Stimulated activated CD4-positive, alpha-beta T cell treated with anti-CD3 and anti-CD28 coated beads, Interleukin-1b, Interleukin-23, amount 100 ng/mL, for 48 hours (primary cell): ENCODE measurements at regions not wholly inside any gene's neighbourhood (a gene's known extent, or its start where the extent isn't known, plus 50 kb on each side); places are given as distances from the start of the nearest gene placed in this dataset.
A peak's percentile ranks its signal among the peaks of the same experiment; 100 is the strongest.

Source experiments
- DNase-seq: peaks from one replicate; pipeline ENCODE4 v3.0.0-alpha.2; 2020

DNA sequence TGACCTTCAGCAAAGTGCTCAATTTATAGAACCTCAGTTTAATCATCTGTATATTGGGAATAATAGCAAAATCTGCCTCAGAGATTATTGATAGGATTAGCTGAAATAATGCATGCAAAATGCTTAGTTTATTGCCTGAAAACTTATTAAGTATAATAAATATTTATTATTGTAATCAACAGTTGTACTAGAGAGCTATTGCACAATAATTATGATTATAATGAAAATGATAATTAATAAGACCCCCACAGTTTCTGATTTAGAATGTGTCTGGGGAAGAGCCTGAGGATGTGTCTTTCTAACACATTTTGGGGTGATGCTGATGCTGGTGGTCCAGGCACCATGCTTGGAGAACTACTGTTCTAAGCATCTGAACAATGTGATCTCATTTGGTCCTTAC, 419.6 kb downstream of the NPIPA7 start:
- no peak for DNase-seq

DNA sequence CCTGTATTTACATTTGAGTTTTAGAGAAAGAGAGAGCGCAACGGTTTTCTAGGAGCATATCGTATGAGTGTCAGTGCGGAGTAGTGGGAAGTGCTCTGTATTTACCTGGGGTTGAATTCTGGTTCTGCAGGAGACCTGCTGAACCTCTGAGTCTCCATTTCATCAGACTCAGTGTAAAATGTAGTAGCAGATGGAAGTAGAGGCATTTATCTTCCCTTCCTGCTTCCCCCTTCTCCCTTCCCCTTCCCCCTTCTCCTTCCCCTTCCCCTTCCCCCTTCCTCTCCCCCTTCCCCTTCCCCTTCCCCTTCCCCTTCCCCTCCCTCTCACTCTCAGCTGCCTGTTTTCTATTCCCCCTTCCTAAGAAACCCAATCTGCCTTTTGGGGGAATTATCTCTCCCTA, 426.9 kb downstream of the NPIPA7 start:
- no peak for DNase-seq

DNA sequence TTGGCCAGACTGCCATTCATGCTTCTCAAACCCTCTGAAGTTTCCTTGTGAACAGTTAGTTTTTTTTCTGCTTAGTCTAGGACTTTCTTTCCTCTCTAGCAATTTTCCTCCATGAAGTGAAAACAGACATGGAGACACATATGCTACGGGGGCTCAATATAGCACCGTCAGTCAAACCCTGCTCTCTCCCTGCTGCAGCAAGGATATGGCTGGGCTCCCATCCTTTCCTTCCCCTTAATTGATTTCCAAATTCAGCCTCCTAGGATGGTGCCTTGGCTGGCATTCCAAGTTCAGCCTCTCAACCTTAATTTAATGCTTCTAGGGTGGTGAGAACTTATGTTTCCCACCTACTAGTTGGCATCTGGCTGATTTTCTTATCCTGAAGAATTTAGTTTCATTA, 436.7 kb downstream of the NPIPA7 start:
- DNase-seq = no peak

DNA sequence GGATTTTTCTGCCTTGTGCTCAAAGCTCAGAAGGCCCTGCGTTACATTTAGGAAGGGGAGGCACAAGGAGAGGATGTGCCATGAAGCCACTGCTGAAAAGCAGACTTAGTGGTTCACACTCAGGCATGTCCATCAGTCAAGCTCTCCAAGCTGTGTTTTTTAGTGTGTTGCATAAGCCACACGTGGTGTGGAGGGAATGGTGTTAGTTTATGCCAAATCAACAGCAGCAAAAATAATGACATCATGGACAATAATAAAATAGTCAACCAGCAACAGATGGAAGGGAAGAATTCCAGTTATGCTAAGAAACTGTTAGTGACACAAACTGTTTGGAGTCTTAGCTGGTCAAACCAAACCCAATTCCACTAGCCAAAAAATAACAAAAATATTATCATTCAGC, 438.3 kb downstream of the NPIPA7 start:
- DNase-seq = no peak

DNA sequence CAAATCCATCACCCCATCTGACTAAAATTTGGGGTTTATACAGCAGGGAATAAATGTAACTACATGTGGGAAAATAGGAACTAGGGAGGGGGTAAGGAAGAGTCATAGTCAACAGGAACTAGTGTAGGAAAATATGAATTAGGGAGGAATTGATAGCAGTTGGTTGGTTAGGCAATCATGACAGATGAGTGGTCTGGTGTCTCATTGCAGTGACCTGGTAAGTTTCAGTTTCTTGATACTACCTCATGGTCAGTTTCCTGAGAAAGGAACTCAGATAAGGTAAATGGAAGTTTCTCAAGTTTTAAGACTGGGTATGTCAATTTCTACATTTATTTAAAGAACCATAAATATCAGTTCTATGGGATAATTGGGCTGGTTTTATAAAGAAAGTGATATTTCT, 442.3 kb downstream of the NPIPA7 start:
- DNase-seq = no peak

DNA sequence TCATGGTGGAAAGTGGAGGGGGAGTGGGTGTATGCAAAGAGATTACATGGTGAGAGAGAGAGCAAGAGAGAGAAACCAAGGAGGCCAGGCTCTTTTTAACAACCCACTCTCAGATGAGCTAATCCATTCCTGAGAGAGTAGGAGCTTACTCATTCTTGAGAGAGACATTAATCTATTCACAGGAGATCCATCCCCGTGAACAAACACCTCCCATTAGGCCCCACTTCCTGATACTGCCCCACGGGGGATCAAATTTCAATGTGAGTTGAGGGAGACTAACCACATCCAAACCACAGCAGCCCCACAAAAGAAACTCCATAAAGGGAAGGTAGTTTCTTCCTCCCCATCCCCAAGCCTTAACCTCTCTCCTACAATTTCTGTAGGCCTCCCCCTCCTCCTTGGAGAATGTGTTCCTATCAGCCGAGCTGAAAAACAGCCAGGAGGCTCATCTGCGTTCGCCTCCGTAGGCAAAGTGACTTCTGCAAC, 450.0 kb downstream of the NPIPA7 start:
- DNase-seq = no peak

DNA sequence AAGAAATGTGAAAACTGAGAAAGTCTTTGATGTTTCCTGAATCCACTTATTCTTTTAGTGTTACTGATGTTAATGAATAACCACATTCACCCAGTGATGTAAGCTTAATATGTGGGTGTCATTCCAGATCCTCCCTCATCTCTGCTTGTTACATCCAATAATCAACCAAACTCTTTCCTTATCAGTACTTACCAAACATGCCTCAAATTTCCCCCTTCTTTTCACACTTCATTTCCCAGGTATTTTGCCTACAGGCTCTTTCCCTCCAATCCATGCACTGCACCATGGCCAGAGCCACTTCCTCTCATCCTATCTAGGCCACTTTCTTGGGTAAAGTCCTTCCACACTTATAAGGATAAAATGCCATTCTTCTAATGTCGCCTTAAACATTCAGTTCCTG, 451.5 kb downstream of the NPIPA7 start:
- no peak for DNase-seq

DNA sequence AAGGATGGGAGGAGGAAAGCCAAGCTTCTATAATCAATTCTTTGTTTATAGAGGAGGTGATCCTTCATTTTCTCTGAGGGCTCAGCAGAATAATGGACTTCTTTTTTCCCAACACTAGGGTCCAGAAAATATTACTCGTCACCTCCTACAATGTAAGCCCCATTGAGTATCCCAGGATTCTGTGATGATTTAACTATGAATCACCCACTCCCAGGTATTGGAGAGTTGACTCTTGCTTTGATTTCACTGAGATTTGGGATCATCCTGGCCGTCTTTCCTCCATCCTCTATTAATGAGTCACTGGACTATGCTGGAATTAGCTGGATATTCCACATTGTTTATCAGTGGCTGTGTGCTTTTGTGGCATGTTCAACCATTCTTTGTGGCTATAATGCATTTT, 452.0 kb downstream of the NPIPA7 start:
- DNase-seq = no peak

DNA sequence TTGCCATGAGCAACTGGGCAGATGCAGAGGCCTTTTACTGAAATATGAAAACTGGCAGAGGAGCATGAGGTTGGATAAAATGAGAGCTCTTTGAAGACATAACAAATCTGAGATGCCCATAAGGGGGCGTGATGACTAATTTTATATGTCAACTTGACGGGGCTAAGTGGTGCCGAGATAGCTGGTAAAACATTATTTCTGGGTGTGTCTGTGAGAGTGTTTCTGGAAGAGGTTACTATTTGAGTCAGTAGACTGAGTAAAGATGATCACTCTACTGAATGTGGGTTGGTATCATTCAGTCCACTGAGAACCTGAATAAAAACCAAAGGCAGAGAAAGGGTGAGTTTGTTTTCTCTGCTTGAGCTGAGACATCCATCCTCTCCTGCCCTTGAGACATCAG, 454.2 kb downstream of the NPIPA7 start:
- no peak for DNase-seq

DNA sequence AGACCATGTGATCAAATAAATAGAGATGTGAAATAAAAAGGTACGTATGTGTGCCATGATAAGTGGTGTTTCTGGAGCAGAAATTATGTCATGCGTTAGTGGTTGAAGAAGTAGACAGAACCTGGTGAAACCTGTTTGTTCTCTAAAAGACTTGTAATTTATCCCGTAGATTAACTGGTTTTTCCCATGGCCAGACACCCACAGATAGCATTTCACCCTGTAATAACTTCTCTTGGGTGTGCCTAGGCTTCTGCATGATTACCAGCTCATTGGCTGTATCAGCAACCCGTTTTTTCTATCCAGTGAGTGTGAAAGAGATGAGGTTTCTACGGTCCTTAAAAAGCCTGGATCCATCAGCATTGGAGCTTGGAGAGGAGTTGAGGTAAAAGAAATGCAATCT, 471.3 kb downstream of the NPIPA7 start:
- DNase-seq = no peak

DNA sequence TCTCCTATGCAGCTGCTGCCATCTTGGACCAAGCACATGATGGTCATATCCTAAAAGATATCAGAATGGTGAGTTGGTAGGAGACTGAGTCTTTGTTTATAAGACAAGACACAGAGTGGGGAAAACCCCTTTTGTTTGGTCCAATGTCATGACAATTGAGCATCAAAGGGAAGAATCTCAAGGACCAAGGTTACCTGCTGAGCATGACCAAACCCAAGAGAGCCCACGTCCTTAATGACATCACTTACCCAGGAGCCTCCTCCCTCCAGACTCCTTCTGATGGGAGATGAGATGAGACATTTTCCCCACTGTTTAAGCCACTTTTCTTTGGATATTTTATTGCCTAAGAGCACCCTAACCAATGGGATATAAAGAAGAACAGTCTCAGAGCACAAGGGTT, 478.1 kb downstream of the NPIPA7 start:
- no peak for DNase-seq

DNA sequence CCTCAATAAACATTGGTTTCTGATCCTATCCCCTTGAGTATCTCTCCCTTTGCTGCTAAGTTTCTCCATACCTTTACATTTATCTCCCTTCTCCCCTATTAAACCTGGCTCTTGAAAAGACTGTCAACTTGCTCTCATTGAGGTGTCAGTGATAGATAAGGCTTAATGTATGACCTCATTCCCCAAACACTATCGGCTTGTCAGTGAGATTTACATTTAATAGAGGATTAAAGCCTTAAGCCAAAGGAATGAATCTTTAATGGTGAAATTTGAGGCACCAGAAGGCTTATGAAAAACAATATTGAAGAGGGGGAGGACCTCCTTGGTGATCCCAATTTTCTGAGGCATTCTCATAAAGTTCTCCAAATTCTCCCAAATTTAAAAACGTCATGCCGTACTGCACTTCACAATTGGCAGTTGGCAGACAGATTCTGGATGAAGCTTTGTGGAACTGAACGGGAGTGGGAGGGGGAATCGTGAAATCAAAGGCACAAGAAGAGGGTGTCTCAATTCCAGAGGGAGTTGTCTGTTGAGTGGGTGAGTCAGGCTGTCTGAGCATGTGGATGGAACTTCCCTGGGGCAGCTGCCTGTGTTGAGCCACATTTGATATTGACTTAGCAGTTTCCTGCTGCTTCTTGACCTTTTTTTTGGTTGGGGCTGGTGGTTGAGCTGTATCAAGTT, 478.8 kb downstream of the NPIPA7 start:
- DNase-seq = no peak

DNA sequence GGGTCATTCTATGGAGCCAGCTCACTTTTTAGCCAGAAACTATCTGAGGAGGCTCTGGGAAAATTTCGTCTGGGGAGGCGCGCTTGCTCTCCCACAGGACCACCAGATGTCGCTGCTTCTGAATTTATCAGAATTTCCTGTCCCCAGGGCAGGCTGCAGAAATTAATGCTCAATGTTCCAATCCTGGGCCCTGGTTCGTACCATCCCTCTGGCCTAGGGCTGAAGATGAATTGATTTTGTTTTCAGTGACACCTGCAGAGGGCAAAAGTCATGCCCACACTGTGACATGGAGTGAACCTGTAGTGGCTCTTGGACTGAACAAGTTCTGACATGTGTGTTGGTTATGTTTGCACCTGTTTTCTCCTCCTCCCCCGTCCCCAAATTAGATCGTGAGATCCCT, 482.6 kb downstream of the NPIPA7 start:
- peak; percentile 28 for DNase-seq

DNA sequence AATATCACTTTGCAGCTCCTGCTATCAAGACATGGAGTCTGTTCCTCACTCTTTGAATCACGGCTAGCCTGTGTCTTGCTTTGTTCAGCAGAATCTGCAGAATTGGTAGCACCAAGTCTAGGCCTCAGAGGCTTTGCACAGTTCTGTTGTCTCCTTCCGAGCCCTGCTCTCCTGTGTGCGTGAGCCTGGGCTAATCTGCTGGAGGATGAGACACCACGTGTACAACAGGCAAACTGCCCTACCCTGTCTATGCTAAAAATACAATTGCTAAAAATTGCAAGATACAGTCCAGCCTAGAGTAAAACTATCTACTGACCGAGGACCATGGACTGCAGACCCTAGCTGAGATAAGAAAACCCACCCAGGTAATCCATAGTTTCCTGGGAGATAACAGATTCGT, 484.7 kb downstream of the NPIPA7 start:
- no peak for DNase-seq

DNA sequence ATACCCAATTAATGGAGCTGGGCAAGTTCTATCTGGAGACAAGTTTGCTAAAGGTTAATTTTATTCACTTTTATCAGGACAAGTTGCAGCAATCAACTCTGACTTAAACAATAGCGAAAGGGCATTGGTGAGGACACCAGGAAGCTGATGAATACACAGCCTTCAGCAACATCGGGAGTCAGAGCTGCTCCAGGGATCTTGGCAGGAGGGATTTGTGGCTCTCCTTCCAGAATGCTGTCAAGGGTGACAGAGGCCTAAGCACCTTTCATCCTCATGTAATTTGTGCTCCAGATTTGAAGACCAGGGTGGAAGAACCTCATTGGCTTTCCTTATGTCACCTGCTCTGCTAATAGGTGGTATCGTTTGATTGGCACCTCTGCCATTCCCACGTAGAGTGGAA, 485.6 kb downstream of the NPIPA7 start:
- no peak for DNase-seq

DNA sequence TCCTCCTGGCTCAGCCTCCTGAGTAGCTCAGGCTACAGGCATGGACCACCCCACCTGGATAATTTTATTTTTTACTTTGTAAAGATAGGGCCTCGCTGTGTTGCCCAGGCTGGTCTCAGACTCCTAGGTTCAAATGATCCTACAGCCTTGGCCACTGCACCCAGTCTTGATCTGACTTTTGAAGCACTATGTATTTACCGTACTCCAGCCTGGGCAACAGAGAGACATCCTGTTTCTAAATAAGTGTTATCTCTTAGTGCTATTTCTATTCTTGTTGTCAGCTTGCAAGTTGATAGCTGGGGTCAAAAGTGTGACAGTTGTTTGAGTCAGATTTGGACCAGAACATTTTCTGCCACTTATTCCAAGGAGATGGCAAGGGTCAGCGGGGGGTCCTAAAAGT, 486.4 kb downstream of the NPIPA7 start:
- no peak for DNase-seq

DNA sequence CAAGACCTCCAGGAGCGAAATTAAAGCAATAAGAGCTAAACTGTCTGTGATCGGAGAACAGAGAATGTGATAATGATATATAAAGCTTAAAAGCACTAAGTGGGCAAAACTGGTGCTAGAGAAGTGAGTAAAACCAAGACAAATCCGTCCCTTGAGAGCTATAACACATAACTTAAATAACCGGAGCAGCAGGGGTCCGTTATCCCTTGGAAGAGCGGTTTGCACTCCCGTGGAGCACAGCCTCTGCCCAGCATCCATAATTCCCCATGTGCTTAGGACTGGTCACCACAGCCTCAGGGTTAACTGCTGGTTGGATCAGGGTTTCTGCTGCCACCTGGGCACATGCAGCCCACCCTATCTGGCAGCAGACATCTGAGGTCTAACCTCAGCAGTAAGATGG, 489.0 kb downstream of the NPIPA7 start:
- no peak for DNase-seq

DNA sequence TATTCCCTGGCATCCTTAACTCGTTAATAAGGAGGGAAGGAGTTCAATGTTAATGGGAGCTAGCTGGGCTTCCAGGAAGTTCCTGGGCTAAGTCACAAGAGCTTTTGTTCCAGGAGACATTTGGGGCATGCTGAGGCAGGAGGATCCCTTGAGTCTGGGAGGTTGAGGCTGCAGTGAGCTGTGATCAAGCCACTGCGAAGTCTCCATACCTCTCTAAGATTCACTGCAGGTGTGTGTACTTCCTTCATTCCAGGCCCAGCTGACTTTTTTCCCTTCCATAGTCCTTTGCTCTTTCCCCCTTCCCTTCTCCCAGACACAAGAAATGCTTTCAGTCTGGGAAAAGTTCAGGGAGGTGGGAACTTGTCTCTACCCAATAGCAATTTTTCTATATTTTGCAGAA, 489.8 kb downstream of the NPIPA7 start:
- no peak for DNase-seq

DNA sequence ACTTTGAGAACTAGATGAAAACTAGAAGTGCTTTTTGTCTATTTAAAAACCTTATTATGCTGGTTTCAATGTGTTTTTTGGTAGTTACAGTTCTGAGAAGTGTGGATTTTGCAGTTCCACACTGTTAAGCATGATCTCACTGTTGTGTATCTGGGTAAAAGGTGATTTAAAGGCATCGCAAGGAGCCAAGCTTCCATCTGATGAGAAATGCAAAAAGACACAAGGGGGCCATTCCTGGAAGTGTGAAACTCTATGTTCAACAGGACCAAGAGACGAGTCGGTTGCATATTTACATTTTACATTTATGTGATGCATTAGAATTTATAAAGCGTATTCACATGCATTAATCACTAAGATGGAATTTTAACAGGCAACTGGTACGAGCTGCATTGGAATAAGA, 490.8 kb downstream of the NPIPA7 start:
- no peak for DNase-seq

DNA sequence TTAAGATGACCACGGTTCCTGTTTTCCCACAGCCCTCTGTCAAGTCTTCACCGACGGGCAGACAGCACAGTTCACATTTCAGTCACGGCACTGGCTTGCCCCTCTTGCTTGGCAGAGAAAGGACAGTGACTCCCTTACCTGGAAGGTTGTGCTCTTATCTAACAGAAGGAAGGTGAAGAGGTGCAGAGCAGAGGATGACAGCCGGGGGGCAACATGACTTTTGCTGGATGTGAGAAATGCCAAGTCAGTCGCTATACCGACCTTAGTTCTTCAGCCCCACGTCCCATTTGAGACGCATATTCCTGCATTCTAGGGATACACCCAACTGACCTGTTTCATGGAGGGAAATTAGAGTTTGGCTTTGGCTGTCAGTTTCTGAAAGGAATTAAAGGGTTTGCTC, 492.3 kb downstream of the NPIPA7 start:
- DNase-seq = no peak

DNA sequence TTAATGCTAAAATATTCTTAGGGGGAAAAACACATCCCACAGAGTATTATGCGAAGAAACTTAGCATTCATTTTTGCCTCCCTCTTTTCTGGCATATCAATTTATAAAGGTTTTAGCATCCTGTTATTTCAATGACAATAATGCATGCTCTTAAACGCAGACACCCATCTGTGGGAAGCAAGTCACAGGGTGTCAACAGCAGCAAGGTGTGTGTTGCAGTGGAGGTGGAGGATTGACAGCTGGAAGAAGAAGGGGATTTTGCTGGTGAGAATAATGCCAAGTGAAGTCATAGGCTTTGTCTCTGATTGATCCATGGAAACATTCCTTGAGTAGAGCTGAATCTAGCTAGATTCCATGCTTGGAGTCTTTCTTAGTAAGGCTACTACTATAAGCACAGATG, 498.1 kb downstream of the NPIPA7 start:
- DNase-seq = no peak

DNA sequence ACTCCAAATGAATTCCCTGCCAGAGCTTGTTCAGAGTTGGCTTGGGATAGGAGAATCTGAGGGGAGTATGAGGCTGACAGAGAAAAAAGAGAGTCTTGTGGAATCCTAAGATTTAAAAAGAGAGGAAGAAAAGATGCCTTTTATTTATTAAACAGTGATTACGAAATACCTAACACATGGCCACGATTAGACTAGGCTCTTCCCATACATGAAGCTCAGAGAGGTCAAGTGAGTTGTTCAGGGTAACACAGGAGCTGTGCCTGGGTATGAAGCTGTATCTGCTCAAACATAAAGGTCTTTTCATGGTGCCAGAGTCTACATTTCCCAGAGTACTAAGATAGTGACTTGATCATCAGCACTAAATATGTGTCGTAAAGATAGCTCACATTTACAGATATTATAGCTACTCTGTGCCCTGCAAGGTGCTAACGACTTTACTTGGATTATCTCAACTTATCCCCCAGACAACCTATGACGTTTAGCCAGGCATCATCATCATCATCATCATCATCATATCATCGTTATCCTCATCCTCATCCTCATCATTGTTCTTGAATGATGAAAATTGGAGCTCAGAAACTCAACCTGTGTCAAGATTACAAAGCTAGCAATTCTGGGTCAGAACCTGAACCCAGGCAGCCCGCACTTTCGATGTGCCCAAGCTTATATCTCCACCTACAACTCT, 500.8 kb downstream of the NPIPA7 start:
- DNase-seq = no peak

DNA sequence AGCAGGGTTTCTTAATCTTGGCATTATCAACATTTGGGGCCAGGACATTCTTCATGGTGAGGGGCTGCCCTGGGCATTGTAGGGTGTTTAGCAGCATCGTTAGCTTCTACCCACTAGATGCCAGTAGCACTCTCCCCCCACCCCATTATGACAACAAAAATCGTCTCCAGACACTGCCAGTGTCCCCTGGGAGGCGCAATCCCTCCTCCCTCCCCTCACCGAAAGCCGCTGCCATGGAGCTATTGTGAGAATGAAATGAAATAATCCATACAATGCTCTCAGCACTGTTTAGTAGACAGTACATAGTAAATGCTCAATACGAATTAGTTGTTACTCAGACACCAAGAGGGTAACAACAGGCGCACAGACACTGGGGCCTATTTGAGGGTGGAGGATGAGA, 502.9 kb downstream of the NPIPA7 start:
- no peak for DNase-seq

DNA sequence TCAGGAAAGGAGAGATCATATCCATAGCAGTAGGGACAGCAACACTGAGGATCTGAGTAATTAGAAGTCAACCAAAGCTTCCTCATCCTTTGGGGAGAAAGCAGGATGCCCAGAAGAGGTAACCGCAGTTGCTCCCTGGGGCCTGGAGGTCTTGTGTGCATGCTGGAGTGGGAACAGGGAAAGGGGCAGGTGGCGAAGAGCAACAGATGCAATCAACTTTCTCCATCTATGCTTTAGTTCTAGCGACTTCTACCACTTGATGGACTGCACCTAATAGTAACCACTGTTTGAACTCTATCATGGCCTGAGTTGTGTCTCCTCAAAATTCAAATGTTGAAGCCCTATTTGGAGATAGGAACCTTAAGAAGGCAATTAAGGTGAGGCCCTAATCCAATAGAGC, 503.8 kb downstream of the NPIPA7 start:
- DNase-seq = no peak

DNA sequence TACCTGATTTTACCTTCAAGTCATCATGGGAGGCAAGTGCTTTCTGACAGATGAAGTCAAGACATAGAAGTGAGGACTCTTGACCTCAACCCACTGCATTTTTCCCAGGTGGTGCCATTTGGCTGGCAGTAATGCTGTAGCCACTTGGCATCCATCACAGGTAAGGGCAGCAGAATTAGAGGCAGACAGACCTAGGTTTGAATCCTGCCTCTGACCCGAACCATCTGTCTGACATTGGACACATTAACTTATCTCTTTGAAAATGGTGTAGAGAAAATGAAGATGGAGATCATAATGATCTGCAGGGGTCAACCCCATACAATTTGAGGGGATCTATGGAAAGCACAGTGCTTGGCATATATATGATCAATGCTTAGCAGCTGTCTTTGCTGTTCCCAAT, 505.5 kb downstream of the NPIPA7 start:
- no peak for DNase-seq
